Naive thymus-derived CD4-positive, alpha-beta T cell (primary cell): ENCODE measurements at regions not wholly inside any gene's neighbourhood (a gene's known extent, or its start where the extent isn't known, plus 50 kb on each side); places are given as distances from the start of the nearest gene placed in this dataset.

ENCODE experiments used
- ATAC-seq: fragments of 150-1000 bp; cut with Tn5 transposase; 2 replicates; pipeline ENCODE4 v1.10.0; 2021; ENCODE audit warnings: mild to moderate bottlenecking, moderate library complexity
- CTCF ChIA-PET: fragments of 350-600 bp; sonication (Branson Sonifier 250); formaldehyde crosslinking; loops from one replicate; lab custom pipeline; 2021; ENCODE audit warnings: antibody characterized with exemption; lab: Charles Lee
- POLR2A ChIA-PET: fragments of 350-600 bp; sonication (Branson Sonifier 250); formaldehyde crosslinking; loops from one replicate; lab custom pipeline; 2021; ENCODE audit warnings: antibody characterized with exemption, inconsistent platforms; lab: Charles Lee
- DNase-seq, 9 donors: peaks; one replicate each; pipeline versions ENCODE4 v3.0.0 to v3.0.0-alpha.2; 2020 to 2022; ENCODE audit warnings: mixed read lengths in 1 of 9
- H3K27ac ChIP-seq: one replicate; pipeline ENCODE4 v1.7.0; 2013; ENCODE audit warnings: mild to moderate bottlenecking, low read depth, low read length, moderate library complexity
- H3K27me3 ChIP-seq, 2 donors: one replicate each; pipeline ENCODE4 v1.7.0; 2013; ENCODE audit warnings: low read length in 2 of 2, mild to moderate bottlenecking in 2 of 2, moderate library complexity in 2 of 2; ENCODE audit not compliant: control insufficient read depth in 2 of 2, insufficient read depth in 2 of 2
- H3K36me3 ChIP-seq, 3 experiments: 1 replicate in 2 of 3; 2 replicates in 1 of 3; pipeline ENCODE4 v1.7.0; 2013; ENCODE audit warnings: low read length in 3 of 3, mild to moderate bottlenecking in 3 of 3, moderate library complexity in 1 of 3; ENCODE audit not compliant: insufficient read depth in 3 of 3, control insufficient read depth in 2 of 3
- H3K4me1 ChIP-seq, 2 donors: one replicate each; pipeline ENCODE4 v1.7.0; 2013; ENCODE audit warnings: low read length in 2 of 2, mild to moderate bottlenecking in 2 of 2, moderate library complexity in 1 of 2; ENCODE audit not compliant: control insufficient read depth in 2 of 2, insufficient read depth in 2 of 2
- H3K4me3 ChIP-seq: 2 replicates; pipeline ENCODE4 v1.7.0; 2013; ENCODE audit warnings: mild to moderate bottlenecking, low read length
- H3K9me3 ChIP-seq, 3 experiments: 1 replicate in 2 of 3; 2 replicates in 1 of 3; pipeline ENCODE4 v1.7.0; 2013; ENCODE audit warnings: low read length in 3 of 3; ENCODE audit not compliant: control insufficient read depth in 2 of 3
- H3K27ac Mint-ChIP-seq, 9 donors: one replicate each; pipeline ENCODE4 v1.8.0; 2020 to 2022; ENCODE audit warnings: mixed read lengths in 9 of 9, mild to moderate bottlenecking in 8 of 9, moderate library complexity in 5 of 9, inconsistent platforms in 2 of 9
- H3K27me3 Mint-ChIP-seq, 5 donors: one replicate each; pipeline ENCODE4 v1.8.0; 2021 to 2022; ENCODE audit warnings: mixed read lengths in 5 of 5, mild to moderate bottlenecking in 1 of 5
- H3K36me3 Mint-ChIP-seq, 5 donors: one replicate each; pipeline ENCODE4 v1.8.0; 2020 to 2022; ENCODE audit warnings: mixed read lengths in 5 of 5, mild to moderate bottlenecking in 3 of 5, inconsistent platforms in 1 of 5
- H3K4me1 Mint-ChIP-seq, 7 donors: one replicate each; pipeline ENCODE4 v1.8.0; 2020 to 2022; ENCODE audit warnings: mixed read lengths in 7 of 7, mild to moderate bottlenecking in 3 of 7, inconsistent platforms in 1 of 7
- H3K4me3 Mint-ChIP-seq, 10 donors: one replicate each; pipeline ENCODE4 v1.8.0; 2020 to 2022; ENCODE audit warnings: mild to moderate bottlenecking in 10 of 10, mixed read lengths in 10 of 10, moderate library complexity in 6 of 10, inconsistent platforms in 2 of 10
- H3K9me3 Mint-ChIP-seq, 11 donors: one replicate each; pipeline ENCODE4 v1.8.0; 2020 to 2022; ENCODE audit warnings: mixed read lengths in 11 of 11, mild to moderate bottlenecking in 4 of 11, inconsistent platforms in 1 of 11, moderate library complexity in 1 of 11
- intact Hi-C, 2 donors: fragments of 100-400 bp; cut with micrococcal nuclease; formaldehyde crosslinking; loops; one replicate each; pipeline ENCODE4 v1.15.1; 2023

GRCh38 chr5:52504584-52505240, 283.0 kb upstream of the ITGA1 start:
- Histone ChIP-seq H3K4me1 (no peaks in the 10 kb centered on the region), H3K27me3 (no peaks in the 10 kb centered on the region), H3K36me3 (no peaks in the 10 kb centered on the region), H3K9me3 (no peaks in the 10 kb centered on the region), H3K27ac (no peak overlapping the region), H3K4me3 (no peak overlapping the region)
- Mint-ChIP-seq H3K4me3 (peak overlapping the region in 2 of 10 donors; percentile 6 to 8), H3K4me1 (peaks cover 0 to 6% (median 0%) of the 10 kb centered on the region in 7 donors), H3K36me3 (no peaks in the 10 kb centered on the region), H3K27ac (no peak overlapping the region), H3K9me3 (no peaks in the 10 kb centered on the region), H3K27me3 (peaks cover 7 to 37% (median 12%) of the 10 kb centered on the region in 5 donors)
- DNase-seq (no peak), ATAC-seq (no peak)
- POLR2A ChIA-PET, result no interaction called here
- intact Hi-C loops, result no loop called here
- CTCF ChIA-PET, result no interaction called here

DNA sequence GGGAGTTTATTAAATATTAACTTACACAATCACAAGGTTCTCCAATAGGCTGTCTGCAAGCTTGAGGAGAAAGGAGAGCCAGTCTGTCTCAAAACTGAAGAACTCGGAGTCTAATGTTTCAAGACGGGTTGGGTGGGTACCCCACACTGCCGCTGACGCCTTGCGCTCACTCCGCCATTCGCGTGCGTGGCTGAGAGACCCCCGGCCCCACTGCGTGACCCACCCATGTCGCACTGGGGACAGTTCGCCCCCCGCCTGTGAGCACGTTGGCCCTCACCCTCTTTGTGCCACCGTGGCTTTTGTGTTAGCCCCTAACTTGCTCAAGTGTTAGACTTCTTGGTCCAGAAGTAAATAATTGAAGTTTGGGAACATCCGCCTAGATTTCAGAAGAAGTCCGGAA, 270.0 kb upstream of the ITGA1 start:
- DNase-seq, result no peak
- intact Hi-C loops, result no loop called here
- Histone ChIP-seq H3K36me3 (no peaks in the 10 kb centered on the region), H3K27me3 (no peaks in the 10 kb centered on the region), H3K4me1 (no peaks in the 10 kb centered on the region), H3K9me3 (no peaks in the 10 kb centered on the region), H3K4me3 (no peak overlapping the region), H3K27ac (no peak overlapping the region)
- Mint-ChIP-seq H3K4me1 (no peaks in the 10 kb centered on the region), H3K4me3 (no peak overlapping the region), H3K9me3 (peaks cover 0 to 14% (median 0%) of the 10 kb centered on the region in 11 donors), H3K27ac (no peak overlapping the region), H3K36me3 (no peaks in the 10 kb centered on the region), H3K27me3 (peaks cover 0 to 9% (median 6%) of the 10 kb centered on the region in 5 donors)
- ChIA-PET CTCF (no interaction called here), POLR2A (no interaction called here)
- ATAC-seq, result no peak

- Histone ChIP-seq H3K27me3 (no peaks in the 10 kb centered on the region), H3K36me3 (no peaks in the 10 kb centered on the region), H3K4me3 (no peak overlapping the region), H3K4me1 (no peaks in the 10 kb centered on the region), H3K27ac (no peak overlapping the region), H3K9me3 (no peaks in the 10 kb centered on the region)
- peaks cover 0 to 6% (median 0%) of the 10 kb centered on the region in 11 donors for H3K9me3 Mint-ChIP-seq
- DNase-seq (no peak), ATAC-seq (no peak)
- H3K4me3 Mint-ChIP-seq, result no peak overlapping the region
- CTCF ChIA-PET, result no interaction called here
- intact Hi-C loops, result no loop called here
- H3K27ac Mint-ChIP-seq, result no peak overlapping the region
- H3K36me3 Mint-ChIP-seq, result no peaks in the 10 kb centered on the region
- H3K4me1 Mint-ChIP-seq, result no peaks in the 10 kb centered on the region
- peaks cover 0 to 11% (median 5%) of the 10 kb centered on the region in 5 donors for H3K27me3 Mint-ChIP-seq
- POLR2A ChIA-PET, result no interaction called here
These were observed 267.5 kb upstream of the ITGA1 start for GRCh38 chr5:52520171-52520570.

- intact Hi-C loops, result no loop called here
- H3K4me3 ChIP-seq, result no peak overlapping the region
- Mint-ChIP-seq H3K4me3 (no peak overlapping the region), H3K27me3 (peaks cover 0 to 11% (median 5%) of the 10 kb centered on the region in 5 donors), H3K27ac (no peak overlapping the region), H3K9me3 (peaks cover 0 to 2% (median 0%) of the 10 kb centered on the region in 11 donors), H3K4me1 (no peaks in the 10 kb centered on the region), H3K36me3 (no peaks in the 10 kb centered on the region)
- H3K27me3 ChIP-seq, result no peaks in the 10 kb centered on the region
- H3K9me3 ChIP-seq, result no peaks in the 10 kb centered on the region
- no peak for DNase-seq
- ChIA-PET POLR2A (no interaction called here), CTCF (no interaction called here)
- H3K27ac ChIP-seq, result no peak overlapping the region
- no peaks in the 10 kb centered on the region for H3K4me1 ChIP-seq
- no peak for ATAC-seq
- H3K36me3 ChIP-seq, result no peaks in the 10 kb centered on the region
These were observed 266.5 kb upstream of the ITGA1 start for GRCh38 chr5:52521236-52521635.

DNA sequence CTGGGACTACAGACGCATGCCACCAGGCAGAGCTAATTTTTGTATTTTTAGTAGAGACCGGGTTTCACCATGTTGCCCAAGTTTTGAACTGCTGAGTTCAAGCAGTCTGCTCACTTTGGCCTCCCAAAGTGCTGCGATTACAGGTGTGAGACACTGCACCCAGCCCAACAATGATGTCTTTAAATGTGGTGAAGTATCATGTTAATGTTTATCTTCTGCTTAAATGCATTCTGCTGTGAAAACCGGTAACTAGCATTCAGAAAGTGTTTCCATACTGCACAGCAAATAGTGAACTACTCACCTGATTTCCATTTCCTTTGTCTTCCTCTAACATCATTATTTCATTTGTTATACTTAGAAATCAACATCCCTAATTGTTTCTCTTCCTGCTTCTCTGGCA, 264.0 kb upstream of the ITGA1 start:
- H3K27ac Mint-ChIP-seq, result no peak overlapping the region
- intact Hi-C loops, result no loop called here
- no peak overlapping the region for H3K4me3 Mint-ChIP-seq
- ChIA-PET POLR2A (no interaction called here), CTCF (no interaction called here)
- no peaks in the 10 kb centered on the region for H3K4me1 ChIP-seq
- ATAC-seq (no peak), DNase-seq (no peak)
- H3K36me3 ChIP-seq, result no peaks in the 10 kb centered on the region
- peaks cover 0 to 3% (median 0%) of the 10 kb centered on the region in 11 donors for H3K9me3 Mint-ChIP-seq
- H3K4me1 Mint-ChIP-seq, result no peaks in the 10 kb centered on the region
- no peak overlapping the region for H3K27ac ChIP-seq
- H3K36me3 Mint-ChIP-seq, result no peaks in the 10 kb centered on the region
- no peaks in the 10 kb centered on the region for H3K9me3 ChIP-seq
- H3K27me3 Mint-ChIP-seq, result peaks cover 0 to 18% (median 11%) of the 10 kb centered on the region in 5 donors
- no peak overlapping the region for H3K4me3 ChIP-seq
- H3K27me3 ChIP-seq, result no peaks in the 10 kb centered on the region

GRCh38 chr5:52531105-52531504, 256.6 kb upstream of the ITGA1 start:
- no peaks in the 10 kb centered on the region for H3K36me3 ChIP-seq
- ATAC-seq, result no peak
- DNase-seq, result no peak
- no peak overlapping the region for H3K4me3 ChIP-seq
- no peaks in the 10 kb centered on the region for H3K36me3 Mint-ChIP-seq
- peaks cover 0 to 9% (median 0%) of the 10 kb centered on the region in 3 experiments for H3K9me3 ChIP-seq
- POLR2A ChIA-PET, result no interaction called here
- H3K27ac Mint-ChIP-seq, result no peak overlapping the region
- H3K27ac ChIP-seq, result no peak overlapping the region
- no peaks in the 10 kb centered on the region for H3K4me1 ChIP-seq
- no peaks in the 10 kb centered on the region for H3K4me1 Mint-ChIP-seq
- CTCF ChIA-PET, result no interaction called here
- H3K9me3 Mint-ChIP-seq, result peaks cover 0 to 27% (median 10%) of the 10 kb centered on the region in 11 donors
- peaks cover 0 to 24% (median 23%) of the 10 kb centered on the region in 5 donors for H3K27me3 Mint-ChIP-seq
- no peak overlapping the region for H3K4me3 Mint-ChIP-seq
- no peaks in the 10 kb centered on the region for H3K27me3 ChIP-seq
- intact Hi-C loops, result no loop called here

DNA sequence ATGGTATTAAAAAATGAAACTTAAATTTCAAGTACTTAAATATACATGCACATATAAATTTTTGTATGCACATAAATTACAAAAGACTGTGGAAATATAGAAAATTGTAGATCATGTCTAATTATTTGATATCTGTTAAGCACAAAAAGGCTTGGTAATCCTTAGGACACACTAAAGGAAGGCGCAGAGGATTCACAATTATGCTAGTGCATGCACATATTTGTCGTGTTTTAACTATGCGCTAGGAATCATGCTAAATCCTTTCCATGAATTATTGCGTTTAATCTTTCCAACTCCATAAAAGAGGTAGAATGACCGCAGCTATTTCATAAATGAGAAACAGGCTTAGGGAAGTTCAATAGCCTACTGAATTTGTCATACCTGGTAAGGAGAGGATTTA, 244.1 kb upstream of the ITGA1 start:
- Mint-ChIP-seq H3K36me3 (no peaks in the 10 kb centered on the region), H3K4me3 (no peak overlapping the region), H3K27ac (no peak overlapping the region), H3K27me3 (peaks cover 0 to 19% (median 5%) of the 10 kb centered on the region in 5 donors), H3K9me3 (peaks cover 0 to 4% (median 0%) of the 10 kb centered on the region in 11 donors), H3K4me1 (no peaks in the 10 kb centered on the region)
- Histone ChIP-seq H3K9me3 (no peaks in the 10 kb centered on the region), H3K4me3 (no peak overlapping the region), H3K27ac (no peak overlapping the region), H3K27me3 (no peaks in the 10 kb centered on the region), H3K4me1 (no peaks in the 10 kb centered on the region), H3K36me3 (no peaks in the 10 kb centered on the region)
- POLR2A ChIA-PET, result no interaction called here
- intact Hi-C loops, result no loop called here
- no peak for ATAC-seq
- no peak for DNase-seq
- CTCF ChIA-PET, result no interaction called here
